ENCODE measurements at regions not wholly inside any gene's neighbourhood (a gene's known extent, or its start where the extent isn't known, plus 50 kb on each side); places are given as distances from the start of the nearest gene placed in this dataset.

GRCh38 chr4:179285696-179286095 is 1843.5 kb upstream of the AGA start:
- Histone ChIP-seq H3K4me2 (ENCODE audit: low read depth, low read length) (peak overlapping the region; percentile 21; the same call in 1 of the 2 replicates), H3K4me3 (replicated peaks in 1 of 3; ENCODE audit: insufficient read depth in 1 of 3, low read depth in 2 of 3, low read length in 3 of 3) (no peak overlapping the region), H3K27ac (ENCODE audit: extremely low read length, insufficient read depth, low read length) (no peak overlapping the region), H3K9ac (ENCODE audit: insufficient read depth, low read depth, low read length) (no peak overlapping the region), H3K36me3 (replicated peaks in 1 of 2; ENCODE audit: control insufficient read depth in 1 of 2, insufficient read depth in 2 of 2, low read length in 2 of 2) (no peaks in the 10 kb centered on the region), H3K4me1 (ENCODE audit: insufficient read depth, low read length) (peaks cover 21% of the 10 kb centered on the region; the same call in 1 of the 2 replicates), H3K27me3 (ENCODE audit: control insufficient read depth in 1 of 2, insufficient read depth in 2 of 2, low read length in 2 of 2) (no peaks in the 10 kb centered on the region), H4K20me1 (ENCODE audit: insufficient read depth, low read length) (no peaks in the 10 kb centered on the region), H3K79me2 (ENCODE audit: insufficient read depth, low read length) (no peaks in the 10 kb centered on the region), H2AFZ (ENCODE audit: low read length) (no peak overlapping the region), H3K9me3 (ENCODE audit: low read length) (peaks cover 43% of the 10 kb centered on the region)
- BruUV-seq (replicated peaks) = no TSS peak
- ATAC-seq (no peak), DNase-seq (ENCODE audit: low spot score) (peak; percentile 55), FAIRE-seq (no peak)
- intact Hi-C loops (cut with micrococcal nuclease; ENCODE audit: unreplicated experiment) = no loop called here
- 6% methylated on average over 3 of the region's 3 CpGs for WGBS (ENCODE audit: low lambda C conversion rate)
- POLR2A ChIA-PET = no interaction called here
- in situ Hi-C loops (cut with HindIII; ENCODE audit: extremely low pct_ligation_motif_present, low pct_unique_long_range_greater_than_20kb) = no loop called here
- CTCF ChIA-PET (ENCODE audit: low intra/inter-chr PET ratio, low total read pairs) = no interaction called here
- TF ChIP-seq NR2F1 (CRISPR knock-in tag; IDR thresholded peaks at IDR 0.05) (peak in 1 of 2 experiments; percentile 21; a peak in 1 of 4 replicates), MIXL1 (CRISPR knock-in tag; IDR thresholded peaks at IDR 0.05) (peak; percentile 75), ZNF580 (CRISPR knock-in tag; IDR thresholded peaks at IDR 0.05; ENCODE audit: borderline replicate concordance, low read depth) (no peak), NFKB2 (CRISPR knock-in tag; IDR thresholded peaks at IDR 0.05; ENCODE audit: borderline replicate concordance) (no peak), HNRNPL (IDR thresholded peaks at IDR 0.05; ENCODE audit: low read depth, low read length) (no peak), GABPA (IDR thresholded peaks at IDR 0.05; ENCODE audit: low read depth, low read length) (no peak), GABPA (CRISPR knock-in tag; IDR thresholded peaks at IDR 0.05; ENCODE audit: low read depth) (0 out of 2 replicates have a peak, but pooled peaks have one; percentile 17), ZNF460 (CRISPR knock-in tag; IDR thresholded peaks at IDR 0.05; ENCODE audit: borderline replicate concordance) (no peak), RFX3 (CRISPR knock-in tag; IDR thresholded peaks at IDR 0.05) (no peak), REL (CRISPR knock-in tag; conservative IDR thresholded peaks at IDR 0.05) (no peak), PAXIP1 (CRISPR knock-in tag; conservative IDR thresholded peaks at IDR 0.05) (0 out of 2 replicates have a peak, but pooled peaks have one; percentile 52), MYPOP (CRISPR knock-in tag; IDR thresholded peaks at IDR 0.05) (no peak), EHMT2 (IDR thresholded peaks at IDR 0.05; ENCODE audit: borderline replicate concordance, low read depth, low read length) (no peak), ZNF800 (CRISPR knock-in tag; IDR thresholded peaks at IDR 0.05) (no peak), HNF4A (CRISPR knock-in tag; IDR thresholded peaks at IDR 0.05) (0 out of 2 replicates have a peak, but pooled peaks have one; percentile 26), SRY (CRISPR knock-in tag; IDR thresholded peaks at IDR 0.05) (no peak), FOXO1 (CRISPR knock-in tag; IDR thresholded peaks at IDR 0.05) (no peak), FOXP1 (IDR thresholded peaks at IDR 0.05) (no peak), FOXP1 (CRISPR knock-in tag; IDR thresholded peaks at IDR 0.05) (peak; percentile 51), ZNF670 (CRISPR knock-in tag; IDR thresholded peaks at IDR 0.05; ENCODE audit: borderline replicate concordance) (no peak), NR2F6 (IDR thresholded peaks at IDR 0.05) (no peak), NR2F6 (CRISPR knock-in tag; IDR thresholded peaks at IDR 0.05) (0 out of 2 replicates have a peak, but pooled peaks have one; percentile 6)

Data from HepG2 (cell line).